SK-N-SH treated with all-trans-retinoic acid at 6 μM for 48 hours (cell line): ENCODE measurements at regions not wholly inside any gene's neighbourhood (a gene's known extent, or its start where the extent isn't known, plus 50 kb on each side); places are given as distances from the start of the nearest gene placed in this dataset.

ENCODE experiments used
- OSR1 ChIP-seq: fragments of 250-450 bp; sonication (Bioruptor Pico); IDR thresholded peaks from 2 replicates; pipeline ENCODE4 v1.8.0; 2022; ENCODE audit warnings: moderate library complexity, mild to moderate bottlenecking, inconsistent platforms
- RARB ChIP-seq: fragments of 250-450 bp; sonication (Bioruptor Pico); IDR thresholded peaks from 2 replicates; pipeline ENCODE4 v1.8.0; 2021; ENCODE audit warnings: mild to moderate bottlenecking, moderate library complexity
- ZFP30 ChIP-seq: fragments of 450-650 bp; formaldehyde crosslinking; IDR thresholded peaks from 2 replicates; pipeline ENCODE4 v1.5.0; 2022; ENCODE audit warnings: mild to moderate bottlenecking, moderate library complexity
- ZNF565 ChIP-seq: fragments of 450-650 bp; formaldehyde crosslinking; conservative IDR thresholded peaks from 2 replicates; pipeline ENCODE4 v1.5.0; 2020; ENCODE audit warnings: low read depth, mild to moderate bottlenecking, moderate library complexity

DNA sequence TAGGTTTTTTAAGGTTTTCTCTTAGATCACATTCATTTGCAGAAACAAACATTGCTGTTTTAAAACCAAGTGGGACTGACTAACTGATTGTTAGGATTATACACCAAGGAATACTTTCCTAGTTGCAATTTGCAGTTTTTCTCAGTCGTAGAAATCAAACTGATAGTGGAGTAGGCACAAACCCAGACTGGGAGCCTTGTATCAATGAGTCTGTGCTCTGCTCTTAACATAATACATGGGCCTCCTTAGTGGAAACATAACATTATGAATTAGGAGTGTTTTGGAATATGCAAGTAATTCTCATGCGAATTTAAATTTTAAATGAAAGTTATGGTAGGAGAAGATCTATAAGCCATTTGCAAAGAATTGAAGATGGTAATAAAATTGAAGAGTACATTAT is 223.5 kb downstream of the CLCN4 start:
- TF ChIP-seq RARB (no peak), ZFP30 (CRISPR knock-in tag) (no peak), ZNF565 (CRISPR knock-in tag) (no peak), OSR1 (CRISPR knock-in tag) (no peak)
